ENCODE measurements at regions not wholly inside any gene's neighbourhood (a gene's known extent, or its start where the extent isn't known, plus 50 kb on each side); places are given as distances from the start of the nearest gene placed in this dataset.

DNA sequence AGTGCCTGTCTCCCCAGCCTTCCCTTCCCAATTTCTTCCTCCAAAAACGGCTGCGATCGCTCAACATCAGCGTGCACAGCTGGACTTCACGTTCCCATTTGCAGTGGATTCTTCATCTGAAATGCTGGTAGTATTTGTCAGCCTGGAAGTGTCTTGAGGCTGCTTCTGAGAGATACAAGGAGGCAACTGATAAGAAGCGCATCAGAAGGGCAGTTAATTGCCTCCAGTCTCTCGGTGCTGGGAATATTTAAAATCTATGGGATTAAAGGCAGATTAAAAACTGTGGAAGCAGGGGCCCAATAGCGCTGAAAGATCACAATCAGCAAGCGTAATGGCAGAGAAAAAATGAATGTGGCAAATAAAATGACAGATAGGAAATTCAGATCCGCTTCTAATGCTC lies 450.0 kb downstream of the GATA3 start:
- no peak for DNase-seq

DNA sequence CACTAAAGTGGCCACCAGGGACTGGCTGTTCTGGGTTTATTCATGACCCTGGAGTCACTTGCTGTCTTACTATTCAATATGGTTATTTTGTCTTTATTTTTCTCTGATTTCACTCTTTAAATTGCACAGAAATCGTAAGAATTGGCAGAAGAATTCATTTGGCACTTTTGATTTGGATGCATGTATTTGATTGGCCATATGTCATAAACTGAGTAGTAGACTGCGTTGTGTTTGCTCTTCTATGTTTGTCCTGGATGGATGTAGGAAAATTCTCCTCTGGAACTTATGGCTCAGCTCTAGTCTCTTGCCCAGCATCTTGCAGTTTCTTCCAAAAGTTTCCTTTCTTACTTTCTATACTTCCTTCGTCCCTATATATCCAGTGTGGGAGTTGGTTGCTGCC lies 452.7 kb downstream of the GATA3 start:
- DNase-seq: no peak

DNA sequence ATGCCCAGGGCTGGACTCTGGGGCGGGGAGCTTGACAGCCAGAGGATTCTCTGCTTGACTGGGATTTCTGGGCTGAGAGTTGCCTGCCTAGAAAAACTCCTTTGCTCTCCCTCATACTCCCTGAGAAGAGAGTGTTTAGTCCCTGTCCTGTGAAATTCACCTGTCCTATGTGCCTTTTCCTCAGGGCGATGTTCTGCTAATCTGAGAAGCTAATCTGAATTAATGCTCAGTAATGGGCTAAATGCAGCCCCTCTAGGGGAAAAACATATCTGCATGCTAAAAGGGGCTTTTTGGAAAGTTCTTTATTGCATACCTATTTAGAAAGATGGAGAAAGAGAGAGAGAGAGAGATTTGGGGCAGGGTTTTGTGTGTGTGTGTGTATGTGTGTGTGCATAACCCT lies 454.4 kb downstream of the GATA3 start:
- DNase-seq: no peak

DNA sequence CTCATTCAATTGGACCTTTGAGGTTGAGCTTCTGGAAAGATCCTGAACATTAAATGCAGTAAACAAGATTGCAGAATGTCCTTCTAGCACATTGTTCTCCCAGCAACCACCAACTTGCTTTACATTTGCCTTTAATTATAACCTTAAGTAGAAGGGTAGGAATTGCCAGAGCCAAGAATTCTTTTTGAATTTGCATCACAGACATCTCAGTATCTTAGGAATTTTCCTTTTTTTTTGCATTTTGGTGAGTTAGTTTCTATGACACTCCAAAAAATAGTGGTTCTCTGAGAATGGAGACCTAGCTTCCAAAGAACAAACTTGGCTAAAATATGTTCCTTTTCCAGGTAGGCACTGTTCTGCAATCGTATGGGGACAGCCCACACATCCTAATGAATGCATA lies 456.0 kb downstream of the GATA3 start:
- no peak for DNase-seq

DNA sequence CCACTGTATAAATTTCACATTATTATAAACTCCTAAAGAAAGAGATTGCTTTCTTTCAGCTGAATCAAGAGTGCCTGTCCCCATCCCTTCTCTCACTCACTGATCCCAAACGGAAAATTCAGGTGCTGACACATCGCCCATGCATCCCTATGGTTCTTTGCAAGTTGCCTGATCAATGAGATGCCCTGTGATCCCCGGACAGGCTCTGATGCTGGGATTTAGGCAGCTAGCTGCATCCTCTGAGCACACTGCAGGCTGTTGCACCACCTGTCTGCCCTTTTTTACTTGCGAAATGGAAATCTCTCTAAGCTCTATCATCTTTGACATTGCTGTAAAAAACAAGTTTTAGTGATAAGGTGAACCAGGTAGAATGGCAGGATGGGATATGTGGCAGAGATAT lies 456.5 kb downstream of the GATA3 start:
- no peak for DNase-seq

DNA sequence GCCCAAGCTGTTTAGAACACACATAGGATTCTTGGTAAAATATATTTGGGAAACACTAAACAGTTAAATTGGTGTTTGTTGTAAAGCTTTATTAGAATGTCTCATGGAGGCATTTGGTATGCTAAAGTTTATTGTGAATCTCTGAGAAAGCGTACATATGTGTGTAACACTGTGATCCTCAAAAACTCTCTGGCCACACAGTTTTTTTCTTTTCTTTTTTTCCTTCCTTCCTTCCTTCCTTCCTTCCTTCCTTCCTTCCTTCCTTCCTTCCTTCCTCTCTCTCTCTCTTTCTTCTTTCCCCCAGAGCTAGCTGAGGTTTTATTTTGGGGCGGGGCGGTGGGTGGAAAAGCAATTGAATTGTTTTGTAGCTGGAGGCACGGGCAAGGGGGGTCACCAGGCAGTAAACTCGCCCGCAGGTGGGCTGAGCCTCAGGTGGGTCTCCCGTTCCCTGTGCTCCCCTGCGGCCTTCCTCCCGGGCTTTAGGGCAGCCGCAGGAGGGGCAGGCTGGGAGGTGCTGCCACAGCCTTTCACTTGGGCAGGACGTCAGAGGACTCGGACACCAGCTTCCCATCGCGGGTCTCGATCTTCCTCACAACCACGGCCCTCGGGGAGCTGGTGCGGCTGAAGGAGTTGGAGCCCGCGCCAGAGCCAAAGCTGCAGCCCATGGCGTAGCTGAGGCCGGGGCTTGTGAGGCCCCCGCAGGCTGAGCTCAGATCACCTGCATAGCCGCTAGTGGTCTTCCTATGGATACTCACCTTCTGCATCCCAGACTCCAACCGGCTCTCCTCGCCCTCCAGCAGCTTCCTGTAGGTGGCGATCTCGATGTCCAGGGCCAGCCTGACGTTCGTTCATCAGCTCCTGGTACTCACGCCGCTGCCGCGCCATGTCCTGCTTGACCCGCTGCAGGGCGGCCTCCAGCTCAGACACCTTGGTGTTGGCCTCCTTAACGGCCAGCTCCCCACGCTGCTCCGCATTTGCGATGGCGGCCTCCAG lies 459.0 kb downstream of the GATA3 start:
- no peak for DNase-seq

DNA sequence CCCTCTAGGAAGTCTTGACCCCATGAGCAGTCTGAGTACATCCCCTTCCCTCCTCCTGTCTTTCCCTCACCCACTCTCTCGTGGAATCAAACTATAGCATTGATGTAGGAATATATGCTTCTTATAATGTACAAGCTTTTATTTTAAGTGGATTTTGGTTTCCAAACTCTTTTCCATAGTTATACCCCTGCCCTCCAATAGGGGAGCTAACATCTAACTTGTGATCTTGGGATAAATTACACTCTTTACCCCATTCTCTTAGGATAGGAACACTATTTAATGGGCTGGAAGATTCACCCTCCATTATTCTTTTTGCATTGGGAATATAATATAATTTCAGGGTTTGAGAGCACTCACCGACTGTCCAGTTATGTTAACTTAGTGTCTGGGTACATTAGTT lies 465.9 kb downstream of the GATA3 start:
- DNase-seq: no peak

DNA sequence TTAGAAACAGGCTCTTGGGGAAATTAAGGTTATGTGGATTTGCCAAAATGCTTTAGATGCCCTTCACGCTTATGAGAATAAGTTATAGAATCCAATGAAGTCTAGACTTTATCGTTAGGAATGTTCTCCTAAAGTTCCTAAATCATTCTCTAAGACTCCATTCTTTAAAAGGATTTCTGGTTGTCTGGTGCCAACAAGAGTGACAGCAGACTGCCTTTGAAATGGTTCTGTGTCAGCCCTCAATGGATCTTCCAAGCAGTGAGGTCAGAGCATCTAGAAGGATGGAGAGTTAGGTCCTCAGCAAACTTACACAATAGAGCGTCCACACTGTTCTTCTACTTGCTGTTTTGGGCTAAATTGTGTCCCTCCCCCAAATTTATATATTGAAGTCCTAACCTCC lies 473.3 kb downstream of the GATA3 start:
- no peak for DNase-seq

DNA sequence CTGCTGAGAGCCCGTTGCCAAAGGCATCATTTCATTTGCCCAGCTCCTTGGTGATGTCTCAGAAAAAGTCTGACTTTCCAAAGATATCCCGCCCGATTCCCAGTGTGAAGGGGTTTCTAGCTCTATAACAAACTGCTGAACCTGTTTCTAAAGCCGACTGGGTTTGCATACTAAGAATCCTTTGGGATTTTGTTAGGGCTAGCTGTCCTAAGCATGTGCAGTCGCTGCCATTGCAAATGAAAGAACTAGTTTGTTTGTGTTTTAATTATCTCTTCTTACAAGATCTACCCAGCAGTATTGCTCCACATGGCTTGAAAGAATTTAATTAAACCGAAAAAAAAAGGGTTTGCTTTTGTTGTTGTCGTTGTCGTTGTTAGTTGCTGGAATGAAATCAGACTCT lies 476.6 kb downstream of the GATA3 start:
- no peak for DNase-seq

DNA sequence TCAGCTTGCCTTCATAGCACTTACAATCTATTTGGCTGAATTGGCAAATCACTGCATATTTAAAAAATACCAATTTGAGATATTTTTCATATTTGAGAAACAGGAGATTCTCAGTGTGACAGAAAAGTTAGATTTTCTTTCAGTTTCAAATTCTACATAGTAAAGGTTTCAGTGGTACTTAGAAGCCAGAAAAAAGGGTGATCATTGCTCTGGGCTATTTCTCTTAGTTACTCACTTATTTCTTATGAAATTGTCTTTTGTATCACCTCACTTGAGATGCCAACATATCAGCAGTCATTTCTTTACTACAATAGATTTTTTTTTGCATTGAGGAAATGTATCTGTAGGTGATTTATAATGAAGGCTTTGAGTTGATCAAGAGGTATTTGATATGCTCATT lies 478.2 kb downstream of the GATA3 start:
- no peak for DNase-seq

DNA sequence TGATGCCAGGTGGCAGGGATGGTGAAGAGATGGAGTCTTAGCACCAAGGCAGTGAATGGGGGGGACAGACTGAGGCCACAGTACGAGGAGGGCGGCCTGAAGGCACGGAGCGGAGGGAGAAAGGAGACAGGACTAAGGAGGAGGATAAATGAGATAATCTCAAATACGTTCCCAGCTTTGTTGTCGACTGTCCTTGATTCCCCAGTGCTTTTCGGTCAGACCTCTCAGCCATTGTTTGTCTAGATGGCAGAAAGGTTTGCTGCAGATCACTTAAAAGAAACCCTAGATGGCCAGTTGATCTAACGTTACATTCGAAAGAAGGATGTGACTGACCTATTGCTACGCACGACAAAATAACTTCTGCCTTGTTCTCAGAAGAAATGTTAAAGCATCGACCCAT lies 479.0 kb downstream of the GATA3 start:
- DNase-seq: no peak

DNA sequence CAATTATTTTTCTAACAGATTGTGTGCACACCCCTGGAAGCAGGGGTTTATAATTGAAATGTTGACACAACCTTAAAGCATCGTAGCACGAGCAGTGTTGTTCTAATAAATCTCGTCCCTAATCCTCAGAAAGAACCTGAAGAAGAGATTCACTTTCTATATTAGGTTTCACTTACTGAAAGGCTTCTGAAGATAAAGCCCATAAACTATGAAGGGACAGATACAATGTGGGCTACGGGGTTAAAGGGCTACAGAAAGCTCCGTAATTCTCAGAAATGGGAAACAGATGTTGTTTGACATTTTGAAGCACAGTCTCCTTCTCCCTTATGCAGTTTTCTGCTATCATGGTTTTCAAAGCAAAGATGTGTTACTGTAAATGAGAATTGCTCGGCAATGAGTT lies 479.6 kb downstream of the GATA3 start:
- no peak for DNase-seq

DNA sequence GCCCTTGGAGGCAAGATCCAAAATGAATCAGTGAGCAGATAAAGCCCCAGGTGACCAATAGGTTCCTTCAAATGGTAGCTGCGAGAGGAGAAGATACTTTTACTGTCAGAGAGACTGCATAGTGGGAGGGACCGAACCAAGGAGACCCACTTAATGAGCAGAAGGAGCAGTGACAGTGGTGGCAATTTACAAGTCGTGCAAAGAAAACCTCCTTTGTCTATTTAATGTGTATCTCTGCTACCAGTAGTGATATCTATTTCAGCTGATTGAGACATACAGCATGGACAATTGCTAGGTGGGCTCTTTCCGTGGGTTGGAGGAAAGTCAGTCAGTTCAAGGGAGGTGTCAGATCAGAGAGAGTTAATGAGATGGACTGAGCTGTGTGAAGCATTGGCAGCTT lies 480.4 kb downstream of the GATA3 start:
- no peak for DNase-seq

DNA sequence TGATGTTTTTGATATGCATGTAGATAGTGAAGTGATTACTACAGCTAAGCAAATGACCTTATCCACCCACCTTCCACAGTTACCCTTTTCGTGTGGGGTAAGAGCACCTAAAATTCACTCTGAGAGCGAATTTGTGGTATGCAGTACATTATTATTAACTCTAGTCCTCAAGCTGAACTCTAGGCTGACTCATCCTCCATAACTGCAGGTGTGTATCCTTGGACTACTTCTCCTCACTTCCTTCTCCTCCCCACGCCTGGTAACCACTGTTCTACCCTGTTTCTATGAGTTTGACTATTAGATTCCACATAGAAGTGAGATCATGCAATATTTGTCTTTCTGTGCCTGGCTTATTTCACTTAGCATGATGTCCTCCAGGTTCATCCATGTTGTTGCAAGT lies 484.6 kb downstream of the GATA3 start:
- DNase-seq: no peak

DNA sequence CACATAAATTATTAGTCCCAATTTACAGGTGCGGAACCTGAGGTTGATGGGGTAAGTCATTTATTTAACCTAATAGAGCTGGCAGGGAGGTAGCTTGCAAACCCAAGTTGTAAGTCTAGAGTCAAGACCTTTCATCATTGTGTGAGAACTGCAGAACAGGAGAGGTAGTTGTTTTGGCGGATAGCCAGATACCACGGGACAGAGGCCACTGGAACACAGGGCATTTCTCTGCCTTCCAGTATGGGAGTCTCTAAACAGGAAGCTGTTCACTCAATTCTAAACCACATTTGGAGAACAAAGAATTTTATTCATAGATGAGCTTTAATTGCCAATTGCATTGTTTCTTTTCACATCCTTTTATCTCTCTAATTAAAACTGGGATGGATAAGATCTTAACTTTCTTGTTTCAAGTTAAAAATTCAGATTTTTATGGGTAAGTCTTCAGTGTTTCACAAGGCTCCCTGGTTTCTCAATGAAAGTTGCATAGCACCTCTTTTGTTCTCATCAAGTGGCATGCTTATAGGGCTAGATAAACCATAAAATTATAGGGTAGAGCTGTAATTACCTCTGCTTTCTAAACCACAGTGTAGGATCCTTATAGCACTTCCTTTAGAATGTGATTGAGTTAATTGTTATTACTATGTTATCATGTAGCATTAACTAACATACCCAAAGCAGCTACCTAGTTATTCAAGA lies 489.0 kb downstream of the GATA3 start:
- no peak for DNase-seq

DNA sequence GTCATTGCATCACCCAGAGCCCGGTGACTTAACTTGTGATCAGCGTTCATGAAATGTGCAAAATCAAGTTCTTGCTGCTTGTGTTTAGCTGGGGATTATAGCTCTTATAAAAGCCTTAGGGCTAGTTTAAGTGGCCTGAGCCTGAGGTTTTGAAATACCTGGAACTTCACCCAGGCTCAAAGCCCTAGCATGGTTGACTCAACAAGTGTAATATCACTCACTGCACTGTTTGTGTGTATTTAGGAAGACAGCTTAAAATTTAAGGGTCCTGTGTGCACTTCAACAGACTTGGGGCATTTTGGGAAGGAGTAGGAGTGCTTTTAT lies 489.5 kb downstream of the GATA3 start:
- DNase-seq: no peak

DNA sequence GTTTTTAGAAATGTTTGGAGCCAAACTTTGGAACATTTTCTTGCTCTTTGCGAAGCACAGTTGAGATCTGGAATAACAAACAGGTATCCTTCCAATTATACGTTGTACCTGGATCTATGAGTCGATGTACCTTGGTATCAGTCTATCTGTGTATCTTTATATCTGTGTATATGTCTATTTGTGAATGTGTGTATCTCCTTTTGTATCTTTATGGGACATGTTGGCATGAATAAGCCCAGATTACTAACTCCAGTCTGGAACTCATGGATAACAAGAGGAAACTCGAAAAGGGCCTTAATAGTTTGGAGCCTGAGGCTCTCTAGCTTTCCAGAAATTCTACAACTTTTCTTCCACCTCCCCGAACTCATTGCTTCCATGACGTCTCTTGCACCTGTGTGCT lies 490.0 kb downstream of the GATA3 start:
- DNase-seq: no peak

DNA sequence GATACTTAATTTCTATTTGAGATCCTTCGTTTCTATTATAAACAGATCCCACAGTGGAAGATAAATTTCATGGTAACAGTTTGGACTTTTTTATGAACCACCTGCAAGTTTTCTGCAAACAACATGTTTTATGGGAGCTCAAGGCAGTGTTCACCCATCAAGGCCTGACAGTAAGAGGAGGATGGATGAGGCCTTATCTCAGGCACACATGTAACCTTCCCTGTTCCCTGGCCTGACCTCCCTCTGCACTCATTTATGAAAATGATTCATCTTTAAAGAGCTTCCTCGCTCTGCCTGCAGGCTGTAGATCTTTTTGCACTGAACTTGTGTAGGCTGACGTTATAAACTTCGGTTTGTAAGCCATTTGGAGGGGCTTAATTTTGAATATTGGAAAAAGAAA lies 500.1 kb downstream of the GATA3 start:
- DNase-seq: no peak

DNA sequence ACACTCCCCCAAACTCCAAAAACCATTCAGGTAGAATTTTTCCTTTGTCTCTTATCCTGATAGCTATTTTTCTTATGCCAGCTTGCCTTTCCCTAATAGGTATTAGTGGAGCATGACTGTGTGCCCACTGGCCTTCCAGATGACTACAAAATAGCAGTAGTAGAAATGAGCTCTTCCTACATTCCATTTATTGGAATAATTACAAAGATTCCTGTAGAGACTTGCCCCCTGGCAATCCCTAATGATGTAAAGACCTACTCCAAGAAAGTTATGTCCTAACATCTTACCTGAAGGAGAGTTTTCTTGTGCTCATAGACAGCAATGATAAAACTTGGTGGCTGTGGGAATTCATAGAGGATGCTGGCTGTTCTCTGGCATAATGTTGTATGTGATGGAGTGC lies 501.8 kb downstream of the GATA3 start:
- no peak for DNase-seq

DNA sequence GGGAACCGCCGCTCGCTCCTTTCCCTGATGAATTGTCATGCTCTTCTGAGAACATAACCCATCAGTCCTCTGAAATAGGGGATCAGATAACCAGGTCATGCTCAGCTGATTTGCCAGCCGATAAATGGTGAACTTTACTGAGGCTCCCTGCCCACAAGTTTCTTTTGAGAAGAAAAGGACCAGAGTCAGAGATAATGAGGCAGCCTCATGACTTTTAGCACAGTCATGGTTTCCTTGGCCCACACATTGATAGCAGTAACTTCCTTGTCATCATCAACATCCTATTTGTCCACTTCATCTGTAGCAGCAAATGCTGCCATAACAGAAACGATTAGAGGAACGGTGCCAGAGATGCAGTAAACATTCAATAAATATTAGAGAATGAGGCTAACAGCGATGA lies 509.0 kb downstream of the GATA3 start:
- DNase-seq: peak; percentile 33

DNA sequence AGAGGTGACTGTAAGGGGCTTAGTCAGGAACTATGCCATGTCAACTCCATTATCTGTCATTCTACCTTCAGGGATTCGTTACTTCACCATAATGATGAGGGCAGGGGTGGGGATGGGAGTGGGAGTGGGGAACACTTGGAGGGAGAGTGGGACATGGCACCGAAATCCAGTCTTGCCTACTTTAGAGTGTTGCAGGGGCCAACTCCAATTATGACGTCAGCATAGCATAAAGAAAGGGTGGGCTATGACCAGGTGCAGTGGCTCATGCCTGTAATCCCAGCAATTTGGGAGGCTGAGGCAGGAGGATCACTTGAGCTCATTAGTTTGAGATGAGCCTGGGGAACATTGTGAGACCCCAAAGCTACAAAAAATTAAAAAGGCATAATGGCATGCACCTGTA lies 512.2 kb downstream of the GATA3 start:
- no peak for DNase-seq

DNA sequence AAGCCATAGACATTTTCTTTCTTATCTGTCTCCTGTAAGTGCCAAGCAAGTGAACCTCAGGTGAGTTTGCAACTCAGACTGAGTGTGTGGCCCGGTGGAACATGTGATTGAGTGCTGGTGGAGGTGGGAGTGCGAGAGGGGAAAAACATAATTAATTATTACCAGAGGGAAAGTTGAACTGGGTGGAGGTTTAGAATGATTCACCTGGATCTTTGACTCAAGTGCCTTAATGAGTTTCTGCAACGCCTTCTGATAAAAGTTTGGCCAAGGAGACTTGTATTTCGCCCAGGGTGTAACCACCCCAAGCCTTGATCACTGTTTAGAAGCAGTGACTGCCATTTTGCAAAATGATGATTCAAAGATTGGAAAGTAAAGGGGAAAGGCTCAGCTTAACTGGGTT lies 513.9 kb downstream of the GATA3 start:
- no peak for DNase-seq

DNA sequence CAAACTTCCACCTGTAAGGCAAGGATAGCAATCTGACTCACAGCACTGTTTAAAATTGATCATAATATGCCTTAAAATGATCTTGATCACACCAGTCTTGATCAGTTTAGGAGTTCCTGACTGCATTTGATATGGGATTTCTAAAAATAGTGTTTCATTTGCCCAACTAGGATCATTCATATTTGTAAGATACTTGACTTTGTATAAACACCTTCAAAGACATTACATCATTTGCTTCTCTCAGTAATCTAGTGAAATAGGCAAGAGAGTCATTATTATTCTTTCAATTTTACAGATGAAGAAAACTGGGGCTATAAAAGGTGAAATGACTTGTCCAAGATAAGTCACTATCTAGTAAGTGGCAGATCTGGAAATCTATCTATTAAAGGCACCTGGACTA lies 521.1 kb downstream of the GATA3 start:
- DNase-seq: peak; percentile 24

DNA sequence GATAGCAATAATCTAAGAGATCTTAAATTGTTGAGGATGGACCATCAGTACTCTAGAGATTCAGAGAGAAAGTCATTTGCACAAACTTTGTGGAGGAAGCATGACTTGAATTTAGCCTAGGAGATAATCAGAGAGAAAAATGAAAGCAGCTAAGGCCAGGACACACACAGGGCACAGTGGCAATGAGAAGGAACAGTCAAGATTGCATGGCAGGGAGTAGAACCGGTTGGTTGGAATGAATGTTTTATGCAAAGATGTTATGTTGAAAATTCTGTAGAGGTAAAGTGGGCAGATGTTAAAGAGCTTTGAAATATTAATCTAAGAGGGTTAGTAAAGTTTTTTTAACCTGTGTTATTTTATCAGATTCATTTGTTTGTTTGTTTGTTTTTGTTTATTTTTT lies 521.8 kb downstream of the GATA3 start:
- DNase-seq: peak; percentile 8

DNA sequence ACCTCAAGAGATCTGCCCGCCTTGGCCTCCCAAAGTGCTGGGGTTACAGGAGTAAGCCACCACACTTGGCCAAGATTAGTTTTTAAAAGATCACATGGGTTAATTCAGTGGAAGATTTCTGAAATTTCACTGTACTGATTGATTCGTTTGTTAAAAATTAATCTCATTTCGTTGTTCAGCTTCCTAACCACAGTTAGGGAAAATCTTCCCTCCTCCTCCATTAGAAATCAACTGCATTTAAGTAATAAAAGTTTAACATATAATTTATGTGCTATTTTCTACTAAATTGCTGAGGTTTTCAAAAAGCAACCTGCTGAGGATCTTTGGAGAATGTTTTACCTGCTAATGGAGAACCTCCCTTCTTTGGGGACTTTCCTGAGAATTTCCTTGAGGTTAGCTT lies 522.4 kb downstream of the GATA3 start:
- no peak for DNase-seq
